H1 (cell line): ENCODE measurements at regions not wholly inside any gene's neighbourhood (a gene's known extent, or its start where the extent isn't known, plus 50 kb on each side); places are given as distances from the start of the nearest gene placed in this dataset.

Experiments
- CTCF ChIA-PET: fragments of 300-600 bp; sonication (Branson Sonifier 250); formaldehyde crosslinking; loops from one replicate; lab custom pipeline; 2021; ENCODE audit not compliant: partially characterized antibody; lab: Charles Lee
- POLR2A ChIA-PET: fragments of 300-600 bp; sonication (Branson Sonifier 250); formaldehyde crosslinking; loops from one replicate; lab custom pipeline; 2021; ENCODE audit warnings: inconsistent platforms; ENCODE audit not compliant: partially characterized antibody; lab: Charles Lee
- DNase-seq, 2 experiments: peaks; one replicate each; pipeline versions ENCODE4 v3.0.0 to v3.0.0-alpha.2; 2010 to 2022; ENCODE audit warnings: low spot score in 2 of 2, low read depth in 1 of 2, mixed read lengths in 1 of 2
- FAIRE-seq: peaks from 2 replicates; lab custom pipeline; 2011; peaks lifted over from hg19 to GRCh38; lab: Jason Lieb, UNC
- H2AFZ ChIP-seq: 2 replicates; pipeline ENCODE4 v1.8.1; 2012; ENCODE audit warnings: low read length, inconsistent platforms
- H2AK5ac ChIP-seq: 2 replicates; pipeline ENCODE4 v1.6.1; 2013; ENCODE audit warnings: low read depth, low read length
- H2BK120ac ChIP-seq: replicated peaks from 2 replicates; pipeline ENCODE3; 2013; ENCODE audit warnings: low read depth, low read length, inconsistent platforms
- H2BK12ac ChIP-seq: 2 replicates; pipeline ENCODE4 v1.6.1; 2013; ENCODE audit warnings: low read depth, low read length
- H2BK15ac ChIP-seq: 2 replicates; pipeline ENCODE4 v1.6.1; 2013; ENCODE audit warnings: low read length
- H2BK20ac ChIP-seq: 2 replicates; pipeline ENCODE4 v1.6.1; 2013; ENCODE audit warnings: low read length
- H2BK5ac ChIP-seq: 2 replicates; pipeline ENCODE4 v1.6.1; 2013; ENCODE audit warnings: low read depth, low read length
- H3K14ac ChIP-seq: 2 replicates; pipeline ENCODE4 v1.6.1; 2013; ENCODE audit warnings: inconsistent platforms; ENCODE audit not compliant: insufficient read length
- H3K18ac ChIP-seq: 2 replicates; pipeline ENCODE4 v1.6.1; 2013; ENCODE audit warnings: low read length; ENCODE audit errors: extremely low read depth
- H3K23ac ChIP-seq: 2 replicates; pipeline ENCODE4 v1.6.1; 2013; ENCODE audit warnings: inconsistent platforms; ENCODE audit not compliant: insufficient read length
- H3K23me2 ChIP-seq: 2 replicates; pipeline ENCODE4 v1.6.1; 2013; ENCODE audit warnings: low read depth, low read length
- H3K27ac ChIP-seq: 2 replicates; pipeline ENCODE4 v1.6.1; 2011; ENCODE audit warnings: low read depth, low read length, inconsistent platforms
- H3K27me3 ChIP-seq, 4 experiments: replicated peaks in 1 of 4; 1 replicate in 1 of 4; 2 replicates in 3 of 4; pipeline versions ENCODE4 v1.6.1 to v1.8.1; 2011 to 2013; ENCODE audit warnings: low read length in 3 of 4, mild to moderate bottlenecking in 3 of 4, inconsistent platforms in 2 of 4, mixed read lengths in 2 of 4, moderate library complexity in 1 of 4; ENCODE audit not compliant: control insufficient read depth in 3 of 4, insufficient read depth in 3 of 4; ENCODE audit errors: extremely low read depth in 1 of 4
- H3K36me3 ChIP-seq, 4 experiments: 2 replicates each; pipeline versions ENCODE4 v1.6.1 to v1.8.1; 2011 to 2013; ENCODE audit warnings: mild to moderate bottlenecking in 4 of 4, low read length in 3 of 4, moderate library complexity in 2 of 4, control low read depth in 1 of 4, inconsistent platforms in 1 of 4; ENCODE audit not compliant: insufficient read depth in 4 of 4, control insufficient read depth in 2 of 4
- H3K4ac ChIP-seq: replicated peaks from 2 replicates; pipeline ENCODE3; 2013; ENCODE audit warnings: low read length, low read depth, mixed read lengths, inconsistent platforms; ENCODE audit not compliant: insufficient read length
- H3K4me1 ChIP-seq, 4 experiments: replicated peaks in 1 of 4; 1 replicate in 1 of 4; 2 replicates in 3 of 4; pipeline versions ENCODE4 v1.6.1 to v1.8.1; 2011 to 2013; ENCODE audit warnings: low read length in 3 of 4, inconsistent platforms in 2 of 4, mixed read lengths in 1 of 4; ENCODE audit not compliant: insufficient read depth in 4 of 4, control insufficient read depth in 3 of 4
- H3K4me2 ChIP-seq, 2 experiments: 2 replicates each; pipeline versions ENCODE4 v1.6.1 to v1.8.1; 2011 to 2013; ENCODE audit warnings: low read depth in 2 of 2, low read length in 2 of 2, control low read depth in 1 of 2, inconsistent platforms in 1 of 2, mild to moderate bottlenecking in 1 of 2; ENCODE audit not compliant: insufficient read depth in 1 of 2
- H3K4me3 ChIP-seq, 4 experiments: fragments of 200-600, 300-600 bp in 1 of 4; sonication (generic), shearing (Covaris generic), sonication (Bioruptor Twin) in 1 of 4; 2 replicates each; pipeline versions ENCODE4 v1.5.1 to v1.8.1; 2011 to 2016; ENCODE audit warnings: low read length in 4 of 4, low read depth in 3 of 4, control low read depth in 2 of 4, inconsistent platforms in 2 of 4, mild to moderate bottlenecking in 2 of 4, mixed read lengths in 1 of 4, moderate library complexity in 1 of 4; ENCODE audit not compliant: insufficient read depth in 2 of 4; ENCODE audit errors: extremely low read depth in 1 of 4
- H3K56ac ChIP-seq: replicated peaks from 2 replicates; pipeline ENCODE3; 2013; ENCODE audit warnings: low read depth, mild to moderate bottlenecking, mixed read lengths, low read length, inconsistent platforms; ENCODE audit not compliant: insufficient read length
- H3K79me1 ChIP-seq: 2 replicates; pipeline ENCODE4 v1.6.1; 2013; ENCODE audit warnings: low read depth, low read length, control low read depth
- H3K79me2 ChIP-seq, 2 experiments: 2 replicates each; pipeline versions ENCODE4 v1.6.1 to v1.8.1; 2012 to 2013; ENCODE audit warnings: low read length in 2 of 2, mild to moderate bottlenecking in 2 of 2, inconsistent platforms in 1 of 2; ENCODE audit not compliant: insufficient read depth in 2 of 2, control insufficient read depth in 1 of 2
- H3K9ac ChIP-seq, 4 experiments: replicated peaks in 1 of 4; 1 replicate in 1 of 4; 2 replicates in 3 of 4; pipeline versions ENCODE4 v1.6.1 to v1.8.1; 2011 to 2013; ENCODE audit warnings: low read depth in 3 of 4, low read length in 3 of 4, control low read depth in 2 of 4, mild to moderate bottlenecking in 2 of 4, moderate library complexity in 2 of 4, inconsistent platforms in 1 of 4; ENCODE audit errors: extremely low read depth in 1 of 4
- H3K9me3 ChIP-seq, 2 experiments: 2 replicates each; pipeline versions ENCODE4 v1.6.1 to v1.8.1; 2012 to 2013; ENCODE audit warnings: mild to moderate bottlenecking in 2 of 2, moderate library complexity in 2 of 2, control low read depth in 1 of 2, inconsistent platforms in 1 of 2, low read depth in 1 of 2, low read length in 1 of 2, mixed read lengths in 1 of 2; ENCODE audit not compliant: insufficient read depth in 2 of 2
- H4K20me1 ChIP-seq, 2 experiments: replicated peaks in 1 of 2; 2 replicates each; pipeline versions ENCODE3 to v1.8.1; 2011 to 2013; ENCODE audit warnings: inconsistent platforms in 2 of 2, low read length in 2 of 2, mild to moderate bottlenecking in 1 of 2; ENCODE audit not compliant: insufficient read depth in 2 of 2, control insufficient read depth in 1 of 2
- H4K5ac ChIP-seq: 2 replicates; pipeline ENCODE4 v1.6.1; 2013; ENCODE audit warnings: low read length, low read depth, mixed read lengths, inconsistent platforms; ENCODE audit not compliant: insufficient read length
- H4K8ac ChIP-seq: 2 replicates; pipeline ENCODE4 v1.8.0; 2013; ENCODE audit warnings: mild to moderate bottlenecking, moderate library complexity, low read length, inconsistent platforms; ENCODE audit not compliant: insufficient read depth; ENCODE audit errors: extremely low read depth
- H4K91ac ChIP-seq: replicated peaks from 2 replicates; pipeline ENCODE3; 2013; ENCODE audit warnings: low read length, mixed read lengths, inconsistent platforms; ENCODE audit not compliant: insufficient read length
- BRCA1 ChIP-seq: IDR thresholded peaks from 2 replicates; pipeline ENCODE4 v1.6.1; 2012; ENCODE audit warnings: low read depth, low read length, improper control_type of control experiment
- CHD2 ChIP-seq: IDR thresholded peaks from 2 replicates; pipeline ENCODE4 v1.6.1; 2012; ENCODE audit warnings: low read length, improper control_type of control experiment
- CTBP2 ChIP-seq: IDR thresholded peaks from 2 replicates; pipeline ENCODE4 v1.7.0; 2011; ENCODE audit warnings: borderline replicate concordance, mild to moderate bottlenecking, moderate library complexity, mixed read lengths, low read length; ENCODE audit not compliant: insufficient read depth, insufficient read length
- GABPA ChIP-seq: IDR thresholded peaks from 2 replicates; pipeline ENCODE4 v1.6.1; 2011; ENCODE audit warnings: mild to moderate bottlenecking, low read length, moderate library complexity, borderline replicate concordance; ENCODE audit not compliant: insufficient read depth
- GTF2F1 ChIP-seq: IDR thresholded peaks from 2 replicates; pipeline ENCODE4 v1.6.1; 2012; ENCODE audit warnings: low read depth, low read length, improper control_type of control experiment, borderline replicate concordance
- HDAC6 ChIP-seq: IDR thresholded peaks from one replicate; pipeline ENCODE4 v1.7.1; 2012; ENCODE audit warnings: low read depth, mild to moderate bottlenecking, inconsistent platforms, low read length, moderate library complexity
- KDM5A ChIP-seq: fragments of 200-600 bp; IDR thresholded peaks from 2 replicates; pipeline ENCODE4 v1.7.1; 2012; ENCODE audit warnings: mild to moderate bottlenecking, low read length, inconsistent platforms, mixed read lengths
- NANOG ChIP-seq: IDR thresholded peaks from 2 replicates; pipeline ENCODE4 v1.6.1; 2011; ENCODE audit warnings: low read length, low read depth, mild to moderate bottlenecking, inconsistent platforms; ENCODE audit not compliant: insufficient read depth, poor library complexity, severe bottlenecking
- POLR2A ChIP-seq, 2 experiments: IDR thresholded peaks; 1 replicate in 1 of 2; 2 replicates in 1 of 2; pipeline ENCODE4 v1.6.1; 2011; ENCODE audit warnings: low read depth in 2 of 2, low read length in 2 of 2, mild to moderate bottlenecking in 2 of 2; ENCODE audit errors: control extremely low read depth in 1 of 2
- RAD21 ChIP-seq, 2 experiments: IDR thresholded peaks in 1 of 2; conservative IDR thresholded peaks in 1 of 2; 2 replicates each; pipeline ENCODE4 v1.6.1; 2011; ENCODE audit warnings: low read depth in 2 of 2, low read length in 2 of 2, improper control_type of control experiment in 1 of 2, inconsistent platforms in 1 of 2, mild to moderate bottlenecking in 1 of 2, moderate library complexity in 1 of 2
- SIRT6 ChIP-seq: IDR thresholded peaks from one replicate; pipeline ENCODE4 v1.7.1; 2012; ENCODE audit warnings: low read length, inconsistent platforms
- SP1 ChIP-seq: IDR thresholded peaks from 2 replicates; pipeline ENCODE4 v1.6.1; 2011; ENCODE audit warnings: low read depth, low read length
- SP2 ChIP-seq: IDR thresholded peaks from 2 replicates; pipeline ENCODE4 v1.6.1; 2012; ENCODE audit warnings: mild to moderate bottlenecking, low read length, inconsistent platforms
- SRF ChIP-seq: IDR thresholded peaks from 2 replicates; pipeline ENCODE4 v1.6.1; 2011; ENCODE audit warnings: mild to moderate bottlenecking, low read depth, low read length, moderate library complexity
- TAF7 ChIP-seq: optimal IDR thresholded peaks from 2 replicates; pipeline ENCODE3; 2011; ENCODE audit warnings: low read depth, mild to moderate bottlenecking, inconsistent platforms, low read length, moderate library complexity, borderline replicate concordance
- TBP ChIP-seq: IDR thresholded peaks from 2 replicates; pipeline ENCODE4 v1.6.1; 2011; ENCODE audit warnings: low read depth, low read length, improper control_type of control experiment
- WGBS, 2 experiments: shearing (Covaris generic) in 1 of 2; methylation state at CpG; one replicate each; pipeline versions ENCODE4 v1.1.6 to v1.1.7; 2013 to 2015; ENCODE audit warnings: low lambda C conversion rate in 2 of 2, mixed read lengths in 2 of 2, inconsistent platforms in 1 of 2, low coverage in 1 of 2, missing lambda C conversion rate in 1 of 2; ENCODE audit not compliant: insufficient replicate concordance in 2 of 2, insufficient coverage in 1 of 2, insufficient read length in 1 of 2; ENCODE audit errors: extremely low coverage in 1 of 2, missing lambda C conversion rate in 1 of 2; 5-methylcytosine and 5-hydroxymethylcytosine counted together

DNA sequence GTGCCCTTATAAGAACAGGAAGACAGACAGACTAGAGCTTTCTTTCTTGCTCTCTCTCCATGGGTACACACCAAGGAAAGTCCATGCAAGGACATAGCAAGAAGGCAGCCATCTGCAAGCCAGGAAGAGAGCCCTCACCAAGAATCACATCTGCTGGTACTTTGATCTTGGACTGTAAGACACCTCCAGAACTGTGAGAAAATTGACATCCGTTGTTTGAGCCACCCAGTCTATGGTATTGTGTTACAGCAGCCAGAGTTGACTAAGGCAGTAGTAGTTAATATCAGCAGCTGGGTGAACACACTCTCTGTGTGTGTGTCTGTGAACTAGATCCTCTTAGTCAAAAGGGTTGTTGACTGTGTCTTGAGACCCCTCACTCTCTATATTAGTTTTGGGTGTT, 53.8 kb upstream of the PPP2R5A start:
- Histone ChIP-seq H3K23ac (no peak overlapping the region), H2BK20ac (no peak overlapping the region), H3K36me3 (no peaks in the 10 kb centered on the region), H3K23me2 (no peaks in the 10 kb centered on the region), H3K9me3 (no peaks in the 10 kb centered on the region), H4K8ac (no peak overlapping the region), H3K18ac (no peak overlapping the region), H2BK120ac (no peak overlapping the region), H3K9ac (no peak overlapping the region), H3K4ac (no peak overlapping the region), H2BK15ac (no peak overlapping the region), H3K27ac (no peak overlapping the region), H3K27me3 (no peaks in the 10 kb centered on the region), H2AK5ac (no peak overlapping the region), H2AFZ (no peak overlapping the region), H3K4me2 (no peak overlapping the region), H2BK5ac (no peak overlapping the region), H3K4me1 (no peaks in the 10 kb centered on the region), H4K91ac (no peak overlapping the region), H4K20me1 (no peaks in the 10 kb centered on the region), H4K5ac (no peak overlapping the region), H3K4me3 (no peak overlapping the region), H3K56ac (no peak overlapping the region), H3K79me1 (no peaks in the 10 kb centered on the region), H3K79me2 (no peaks in the 10 kb centered on the region), H2BK12ac (no peak overlapping the region), H3K14ac (no peak overlapping the region)
- WGBS, 2 experiments: 89% methylated on average over 1 of the region's 1 CpG; no CpG with 5 or more reads in 1 of the 2 experiments
- FAIRE-seq (no peak), DNase-seq (no peak)
- ChIA-PET POLR2A (no interaction called here), CTCF (interaction anchor here (0.9 to 1.1 kb wide), 3 partner anchors 12 to 53 kb away, joined by 3 to 5 read pairs (median 3); no protein-coding TSS in a partner anchor)
- no peak for TF ChIP-seq RAD21 (IDR thresholded peaks at IDR 0.05 in 1 of 2, conservative IDR thresholded peaks at IDR 0.05 in 1 of 2; ENCODE audit: low read depth in 2 of 2, low read length in 2 of 2)
- TF ChIP-seq SRF: no peak
- TF ChIP-seq TAF7: no peak
- no peak for TF ChIP-seq HDAC6
- no peak for TF ChIP-seq NANOG
- no peak for TF ChIP-seq CHD2
- TF ChIP-seq POLR2A (IDR thresholded peaks at IDR 0.05; ENCODE audit: control extremely low read depth in 1 of 2, low read depth in 2 of 2, low read length in 2 of 2): no peak
- TF ChIP-seq GABPA: no peak
- no peak for TF ChIP-seq TBP
- no peak for TF ChIP-seq KDM5A
- no peak for TF ChIP-seq GTF2F1
- TF ChIP-seq SP1: no peak
- TF ChIP-seq BRCA1: no peak
- TF ChIP-seq SIRT6: no peak
- no peak for TF ChIP-seq SP2
- TF ChIP-seq CTBP2: no peak
